ENCODE measurements at regions not wholly inside any gene's neighbourhood (a gene's known extent, or its start where the extent isn't known, plus 50 kb on each side); places are given as distances from the start of the nearest gene placed in this dataset.

GRCh38 chr12:24072302-24072701 lies 122.8 kb upstream of the SOX5 start:
- in situ Hi-C loops (cut with HindIII; ENCODE audit: low pct_unique_long_range_greater_than_20kb, low sequenced_read_pairs) (no loop called here), intact Hi-C loops (cut with micrococcal nuclease; ENCODE audit: unreplicated experiment) (no loop called here)
- Histone ChIP-seq H3K36me3 (ENCODE audit: control insufficient read depth, insufficient read depth, low read length) (no peaks in the 10 kb centered on the region), H3K27ac (ENCODE audit: low read length) (no peak overlapping the region), H3K27me3 (ENCODE audit: control insufficient read depth, insufficient read depth, low read length) (no peaks in the 10 kb centered on the region), H3K9me3 (ENCODE audit: control insufficient read depth, insufficient read depth, low read depth, low read length) (no peaks in the 10 kb centered on the region), H3K4me3 (ENCODE audit: low read depth in 2 of 2, low read length in 2 of 2) (no peak overlapping the region), H3K4me1 (ENCODE audit: control insufficient read depth, insufficient read depth, low read length) (no peaks in the 10 kb centered on the region)
- TF ChIP-seq TCF7L2 (IDR thresholded peaks at IDR 0.05; ENCODE audit: low read depth, low read length) (no peak), POLR2AphosphoS5 (IDR thresholded peaks at IDR 0.05; ENCODE audit: low read depth, low read length) (no peak), SIN3A (IDR thresholded peaks at IDR 0.05; ENCODE audit: borderline replicate concordance, insufficient read depth, low read depth, low read length) (no peak), CTCF (IDR thresholded peaks at IDR 0.05) (no peak)
- TF ChIP-seq, protein P1, sequence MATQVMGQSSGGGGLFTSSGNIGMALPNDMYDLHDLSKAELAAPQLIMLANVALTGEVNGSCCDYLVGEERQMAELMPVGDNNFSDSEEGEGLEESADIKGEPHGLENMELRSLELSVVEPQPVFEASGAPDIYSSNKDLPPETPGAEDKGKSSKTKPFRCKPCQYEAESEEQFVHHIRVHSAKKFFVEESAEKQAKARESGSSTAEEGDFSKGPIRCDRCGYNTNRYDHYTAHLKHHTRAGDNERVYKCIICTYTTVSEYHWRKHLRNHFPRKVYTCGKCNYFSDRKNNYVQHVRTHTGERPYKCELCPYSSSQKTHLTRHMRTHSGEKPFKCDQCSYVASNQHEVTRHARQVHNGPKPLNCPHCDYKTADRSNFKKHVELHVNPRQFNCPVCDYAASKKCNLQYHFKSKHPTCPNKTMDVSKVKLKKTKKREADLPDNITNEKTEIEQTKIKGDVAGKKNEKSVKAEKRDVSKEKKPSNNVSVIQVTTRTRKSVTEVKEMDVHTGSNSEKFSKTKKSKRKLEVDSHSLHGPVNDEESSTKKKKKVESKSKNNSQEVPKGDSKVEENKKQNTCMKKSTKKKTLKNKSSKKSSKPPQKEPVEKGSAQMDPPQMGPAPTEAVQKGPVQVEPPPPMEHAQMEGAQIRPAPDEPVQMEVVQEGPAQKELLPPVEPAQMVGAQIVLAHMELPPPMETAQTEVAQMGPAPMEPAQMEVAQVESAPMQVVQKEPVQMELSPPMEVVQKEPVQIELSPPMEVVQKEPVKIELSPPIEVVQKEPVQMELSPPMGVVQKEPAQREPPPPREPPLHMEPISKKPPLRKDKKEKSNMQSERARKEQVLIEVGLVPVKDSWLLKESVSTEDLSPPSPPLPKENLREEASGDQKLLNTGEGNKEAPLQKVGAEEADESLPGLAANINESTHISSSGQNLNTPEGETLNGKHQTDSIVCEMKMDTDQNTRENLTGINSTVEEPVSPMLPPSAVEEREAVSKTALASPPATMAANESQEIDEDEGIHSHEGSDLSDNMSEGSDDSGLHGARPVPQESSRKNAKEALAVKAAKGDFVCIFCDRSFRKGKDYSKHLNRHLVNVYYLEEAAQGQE (IDR thresholded peaks at IDR 0.05; ENCODE audit: insufficient read depth in 1 of 2, low read depth in 2 of 2, low read length in 1 of 2), result no peak
- ChIA-PET CTCF (no interaction called here), POLR2A (no interaction called here)
- no peak for DNase-seq (ENCODE audit: low read depth, low spot score)
- no TSS peak for BruUV-seq (replicated peaks)
- ATAC-seq, result no peak

- CTCF ChIA-PET, result no interaction called here
- TF ChIP-seq SIN3A (IDR thresholded peaks at IDR 0.05; ENCODE audit: borderline replicate concordance, insufficient read depth, low read depth, low read length), result no peak
- no peak for TF ChIP-seq CTCF (IDR thresholded peaks at IDR 0.05)
- TF ChIP-seq, protein P1 (IDR thresholded peaks at IDR 0.05; ENCODE audit: insufficient read depth in 1 of 2, low read depth in 2 of 2, low read length in 1 of 2), result no peak
- no peak for TF ChIP-seq POLR2AphosphoS5 (IDR thresholded peaks at IDR 0.05; ENCODE audit: low read depth, low read length)
- no peak for TF ChIP-seq TCF7L2 (IDR thresholded peaks at IDR 0.05; ENCODE audit: low read depth, low read length)
- in situ Hi-C loops (cut with HindIII; ENCODE audit: low pct_unique_long_range_greater_than_20kb, low sequenced_read_pairs) (no loop called here), intact Hi-C loops (cut with micrococcal nuclease; ENCODE audit: unreplicated experiment) (no loop called here)
- ATAC-seq (no peak), DNase-seq (ENCODE audit: low read depth, low spot score) (no peak)
- Histone ChIP-seq H3K9me3 (ENCODE audit: control insufficient read depth, insufficient read depth, low read depth, low read length) (no peaks in the 10 kb centered on the region), H3K36me3 (ENCODE audit: control insufficient read depth, insufficient read depth, low read length) (no peaks in the 10 kb centered on the region), H3K4me3 (ENCODE audit: low read depth in 2 of 2, low read length in 2 of 2) (no peak overlapping the region), H3K4me1 (ENCODE audit: control insufficient read depth, insufficient read depth, low read length) (no peaks in the 10 kb centered on the region), H3K27me3 (ENCODE audit: control insufficient read depth, insufficient read depth, low read length) (no peaks in the 10 kb centered on the region), H3K27ac (ENCODE audit: low read length) (no peak overlapping the region)
- POLR2A ChIA-PET, result no interaction called here
- BruUV-seq (replicated peaks), result no TSS peak
These were observed 122.4 kb upstream of the SOX5 start for GRCh38 chr12:24071842-24072241.

Measured in Panc1 (cell line).